NCI-H345 (cell line): ENCODE measurements at regions not wholly inside any gene's neighbourhood (a gene's known extent, or its start where the extent isn't known, plus 50 kb on each side); places are given as distances from the start of the nearest gene placed in this dataset.
A peak's percentile ranks its signal among the peaks of the same experiment; 100 is the strongest.

ENCODE experiments used
- DNase-seq: peaks from one replicate; lab custom pipeline; 2025; lab: John Stamatoyannopoulos, UW

- no peak for DNase-seq
Observed at GRCh38 chr2:150006591-150006990, 419.0 kb upstream of the MMADHC start.

DNA sequence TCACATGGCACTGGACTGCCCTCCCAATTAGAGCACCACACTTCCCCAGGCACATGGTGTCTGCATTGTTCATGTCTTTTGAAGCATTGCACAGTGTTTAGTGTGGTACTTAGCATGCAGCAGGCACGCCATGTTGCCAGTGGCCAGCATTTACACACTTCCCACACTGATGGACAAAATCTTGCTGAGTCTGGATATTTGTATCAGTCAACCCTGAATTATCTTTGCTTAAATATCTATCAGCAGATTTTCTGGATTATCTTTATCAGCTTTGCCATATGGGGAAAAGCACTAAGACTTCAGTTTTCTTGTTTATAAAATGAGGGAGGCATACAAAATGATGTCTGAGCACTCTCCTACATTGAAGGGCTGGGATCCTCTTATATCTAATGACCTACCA, 416.0 kb upstream of the MMADHC start:
- no peak for DNase-seq

DNA sequence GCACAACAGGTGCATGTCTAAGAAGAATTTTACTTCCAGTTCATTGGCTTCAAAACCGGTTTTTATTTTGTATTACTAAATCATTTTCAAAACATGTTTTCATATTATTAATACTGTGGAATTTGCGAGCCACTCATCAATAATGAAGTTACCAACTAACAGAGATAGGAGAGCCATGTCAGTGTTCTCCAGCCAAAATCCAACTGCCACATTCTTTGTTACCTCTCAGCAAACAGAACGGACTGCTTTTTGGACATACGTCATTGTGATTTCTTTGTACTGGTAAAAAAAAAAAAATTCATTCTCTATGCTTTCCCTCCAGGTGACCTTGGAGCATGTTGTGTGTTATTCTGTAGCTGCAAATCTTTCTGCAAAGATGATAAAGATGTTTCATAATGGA, 414.2 kb upstream of the MMADHC start:
- peak; percentile 17 for DNase-seq

- DNase-seq = no peak
Observed at GRCh38 chr2:149996901-149997300, 409.3 kb upstream of the MMADHC start.

DNA sequence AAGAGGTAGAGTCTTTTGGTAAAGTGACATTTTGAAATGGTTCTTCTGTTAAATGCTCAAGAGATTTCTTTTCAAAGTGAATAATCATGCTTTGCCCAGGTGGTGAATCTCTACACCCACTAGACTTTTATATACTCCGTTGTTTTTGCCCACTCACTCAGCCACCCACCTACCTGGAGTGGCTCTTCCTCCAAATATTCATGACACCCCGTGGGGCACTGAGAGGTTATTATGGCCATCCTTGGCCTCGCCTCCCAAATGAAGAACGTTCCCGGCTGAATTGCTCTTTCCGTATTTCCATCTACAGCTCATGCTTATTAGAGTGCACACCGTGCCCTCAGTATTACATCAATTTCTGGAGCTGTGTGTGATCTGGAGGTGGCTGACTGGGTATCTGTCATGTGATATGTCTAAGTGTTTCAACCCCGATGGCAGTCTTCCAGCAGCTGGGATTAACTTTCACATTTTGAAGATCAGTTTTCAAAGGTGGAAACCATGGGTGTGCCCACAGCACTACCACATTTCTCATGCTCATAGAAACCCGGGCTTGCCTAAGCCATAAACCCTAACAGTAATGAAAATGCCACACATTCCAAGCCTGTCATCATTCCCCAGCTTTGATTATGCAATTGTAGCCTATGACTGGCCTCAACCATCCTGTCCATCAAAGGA, 406.6 kb upstream of the MMADHC start:
- DNase-seq = peak; percentile 67

- DNase-seq = no peak
Observed at GRCh38 chr2:149993316-149993715, 405.7 kb upstream of the MMADHC start.

DNA sequence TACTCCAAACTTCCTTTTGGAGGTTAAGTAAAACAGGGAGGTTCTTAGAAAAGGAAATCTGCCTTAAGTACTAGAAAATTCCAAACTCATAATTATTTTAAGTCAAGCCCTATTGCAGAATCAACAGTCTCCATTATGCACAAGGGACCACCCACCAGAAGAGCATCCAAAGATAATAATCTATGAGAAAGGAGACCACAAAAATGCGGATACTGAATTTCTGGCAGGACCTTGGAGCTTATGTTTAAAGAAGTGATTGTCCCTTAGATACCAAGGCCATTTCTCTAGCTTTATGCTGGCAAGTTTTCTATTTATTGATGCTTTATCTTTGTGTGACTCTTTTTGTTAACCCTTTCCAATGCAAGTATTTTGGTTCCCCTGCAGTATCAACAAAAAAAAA, 404.0 kb upstream of the MMADHC start:
- no peak for DNase-seq

- no peak for DNase-seq
Observed at GRCh38 chr2:149990965-149991364, 403.4 kb upstream of the MMADHC start.

DNA sequence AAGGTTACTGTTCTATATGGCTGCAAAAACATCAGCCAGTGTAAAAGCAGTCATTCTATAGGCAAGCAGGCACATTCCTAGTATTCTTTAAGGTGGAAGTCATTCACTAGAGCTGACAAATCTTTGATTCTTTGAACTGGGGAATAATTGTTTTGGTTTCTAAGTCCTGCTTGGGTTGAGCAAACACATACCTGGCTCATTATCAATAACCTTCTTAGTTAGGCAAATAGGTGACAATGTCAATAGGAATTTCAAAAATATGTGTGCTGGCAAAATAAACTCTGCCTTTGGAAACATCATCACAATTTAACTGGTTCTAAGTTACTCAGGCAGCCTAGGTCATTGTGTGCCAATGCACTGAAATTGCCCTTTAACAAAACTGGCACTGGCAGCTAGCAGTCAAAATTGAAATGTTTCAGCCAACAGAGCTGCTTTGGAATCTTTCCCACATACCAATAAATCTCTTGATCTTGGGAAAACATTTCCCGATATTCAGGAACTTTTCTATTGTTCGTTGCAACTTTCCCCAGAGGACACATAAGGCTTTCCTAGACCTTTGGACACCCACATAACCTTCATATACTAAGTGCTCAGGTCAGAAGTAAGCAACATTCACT, 402.0 kb upstream of the MMADHC start:
- DNase-seq = no peak

- DNase-seq = no peak
Observed at GRCh38 chr2:149988361-149988760, 400.8 kb upstream of the MMADHC start.

GRCh38 chr2:149986861-149987260, 399.3 kb upstream of the MMADHC start:
- DNase-seq = no peak

DNA sequence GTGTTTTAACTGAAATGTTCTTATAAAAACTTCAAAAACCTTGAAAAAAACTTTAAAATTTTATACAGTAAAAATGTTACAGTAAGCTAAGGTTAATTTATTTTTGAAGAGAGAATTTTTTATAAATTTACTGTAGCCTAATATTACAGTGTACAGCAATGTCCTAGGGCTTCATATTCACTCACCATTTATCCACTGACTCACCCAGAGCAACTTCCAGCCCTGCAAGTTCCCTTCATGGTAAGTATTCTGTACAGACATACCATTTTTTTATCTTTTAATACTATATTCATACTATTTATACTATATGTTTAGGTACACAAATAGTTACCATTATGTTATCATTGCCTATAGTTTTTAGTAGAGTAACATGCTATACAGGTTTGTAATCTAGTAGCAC, 396.7 kb upstream of the MMADHC start:
- no peak for DNase-seq

- no peak for DNase-seq
Observed at GRCh38 chr2:149972066-149972465, 384.5 kb upstream of the MMADHC start.

DNA sequence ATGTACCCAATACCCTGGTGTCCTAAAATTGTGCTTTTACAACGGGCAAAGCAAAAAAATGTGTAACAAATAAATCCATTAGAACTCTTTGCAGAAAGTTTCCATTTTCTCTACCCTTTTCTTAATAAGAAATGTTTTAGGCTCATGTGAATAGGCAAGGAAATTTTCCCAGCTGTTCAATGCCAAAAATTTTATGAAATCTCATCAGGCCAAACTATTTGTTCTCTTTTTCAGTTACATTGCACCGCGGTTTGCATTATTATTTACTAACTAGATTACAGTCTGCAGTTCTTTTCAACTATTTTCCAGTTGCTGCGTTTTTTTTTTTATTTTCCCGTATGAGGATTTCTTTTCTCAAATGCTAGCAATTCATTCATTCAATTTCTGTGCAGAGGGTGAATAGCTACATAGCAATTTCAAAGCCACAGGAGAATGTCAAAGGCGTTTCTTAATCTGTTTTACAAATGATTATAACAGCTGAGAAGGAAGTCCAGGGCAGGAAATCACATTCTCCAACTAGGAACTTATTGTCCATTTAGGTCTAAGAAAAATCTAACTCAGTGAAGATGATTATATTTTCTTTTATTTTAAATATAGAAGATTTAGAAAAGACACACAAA, 367.5 kb upstream of the MMADHC start:
- DNase-seq = no peak

- DNase-seq = no peak
Observed at GRCh38 chr2:149953627-149954026, 366.1 kb upstream of the MMADHC start.

DNA sequence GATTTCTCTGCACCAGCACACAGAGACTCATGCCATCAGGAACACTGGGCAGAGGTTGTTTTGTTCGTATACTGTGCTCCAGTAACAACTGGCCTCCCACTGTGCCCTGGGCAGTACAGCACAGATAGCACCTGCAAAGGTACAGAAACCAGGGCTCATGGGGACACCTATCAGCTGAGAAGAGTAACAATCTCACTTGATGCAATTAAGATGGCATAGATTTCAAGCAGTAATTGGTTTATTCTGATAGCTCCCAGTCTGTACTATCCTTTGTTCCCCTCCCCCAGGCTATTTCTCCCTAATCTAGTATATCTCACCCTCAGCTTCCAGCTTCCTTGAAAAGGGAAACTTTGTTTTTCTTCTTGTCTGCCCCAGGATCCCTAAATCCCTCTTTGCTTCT, 343.9 kb upstream of the MMADHC start:
- DNase-seq = peak; percentile 16

- no peak for DNase-seq
Observed at GRCh38 chr2:149928011-149928410, 340.4 kb upstream of the MMADHC start.

DNA sequence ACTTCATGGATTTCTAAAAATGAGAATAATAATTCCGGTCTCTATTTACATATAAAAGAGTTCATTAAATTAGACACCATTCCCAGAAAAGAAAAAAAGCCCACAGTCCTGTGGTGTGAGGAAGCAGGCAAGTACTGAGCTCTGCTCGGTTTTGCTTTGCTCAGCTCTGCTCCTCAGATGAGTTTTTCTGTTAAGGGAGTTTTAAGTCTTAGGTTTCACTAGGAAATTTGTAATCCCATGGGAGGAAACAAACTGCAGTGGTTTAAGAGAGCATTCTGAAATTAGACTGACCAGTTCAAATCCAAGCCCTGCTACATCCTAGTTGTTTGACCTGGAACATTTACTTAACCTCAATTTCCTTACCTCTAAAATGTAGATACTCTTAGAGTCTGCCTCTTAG, 338.6 kb upstream of the MMADHC start:
- DNase-seq = no peak

DNA sequence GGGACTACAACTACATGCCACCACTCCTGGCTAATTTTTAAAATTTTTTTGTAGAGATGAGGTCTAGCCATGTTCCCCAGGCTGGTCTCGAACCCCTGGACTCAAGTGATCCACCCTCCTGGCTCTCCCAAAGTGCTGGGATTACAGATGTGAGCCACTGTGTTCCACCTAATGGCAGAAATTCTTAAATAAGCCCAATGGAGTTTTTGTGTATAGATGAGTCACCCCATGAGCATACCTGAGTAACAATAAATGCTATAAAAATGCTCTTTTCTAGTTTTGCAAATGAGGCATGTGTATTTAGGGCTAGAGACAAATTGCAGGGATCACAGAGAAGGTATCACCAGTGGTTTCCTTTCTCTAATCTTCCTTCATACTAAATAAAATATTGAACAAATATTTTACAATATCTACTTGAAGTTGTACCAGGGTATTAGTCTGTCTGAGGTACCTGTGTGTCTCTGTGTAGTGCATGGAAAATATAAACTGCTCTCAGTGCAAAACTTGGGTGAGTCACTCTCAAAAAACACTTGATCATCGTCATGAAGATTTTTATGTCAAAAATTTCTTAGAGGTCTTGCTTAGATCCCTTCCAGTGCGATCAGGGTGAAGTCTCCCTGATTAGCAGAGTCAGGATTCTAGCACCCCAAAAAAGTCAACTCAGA, 337.1 kb upstream of the MMADHC start:
- DNase-seq = no peak

- DNase-seq = no peak
Observed at GRCh38 chr2:149924028-149924427, 336.5 kb upstream of the MMADHC start.

- no peak for DNase-seq
Observed at GRCh38 chr2:149921911-149922616, 334.5 kb upstream of the MMADHC start.

DNA sequence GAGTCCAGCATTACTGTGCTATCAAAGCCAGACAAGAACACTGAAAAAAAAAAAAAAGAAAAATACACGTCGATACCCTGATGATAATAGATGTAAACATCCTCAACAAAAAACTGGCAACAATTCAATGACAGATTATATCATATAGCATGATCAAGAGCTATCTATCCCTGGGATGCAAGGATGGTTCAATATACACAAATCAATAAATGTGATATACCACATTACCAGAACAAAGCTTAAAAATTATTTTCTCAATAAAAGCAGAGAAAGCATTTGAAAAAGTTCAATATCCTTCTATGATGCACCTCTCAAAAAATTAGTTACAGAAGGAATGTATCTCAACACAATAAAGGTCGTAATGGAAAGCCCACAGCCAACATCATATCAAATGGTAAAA, 332.8 kb upstream of the MMADHC start:
- DNase-seq = no peak

- no peak for DNase-seq
Observed at GRCh38 chr2:149915151-149915550, 327.6 kb upstream of the MMADHC start.
